Central memory CD8-positive, alpha-beta T cell (primary cell): ENCODE measurements at regions not wholly inside any gene's neighbourhood (a gene's known extent, or its start where the extent isn't known, plus 50 kb on each side); places are given as distances from the start of the nearest gene placed in this dataset.

ENCODE experiments used
- ATAC-seq: fragments of 150-1000 bp; cut with Tn5 transposase; replicated peaks from 2 replicates; pipeline ENCODE4 v1.10.0; 2022; ENCODE audit warnings: mild to moderate bottlenecking, moderate FRiP score, moderate number of reproducible peaks; ENCODE audit not compliant: poor library complexity, severe bottlenecking; ENCODE audit errors: extremely low read depth
- DNase-seq, 2 donors: peaks; one replicate each; pipeline ENCODE4 v3.0.0; 2021; ENCODE audit warnings: low spot score in 2 of 2
- H3K27ac Mint-ChIP-seq: one replicate; pipeline ENCODE4 v1.8.0; 2022; ENCODE audit warnings: low read depth, mild to moderate bottlenecking, moderate library complexity, mixed read lengths
- H3K27me3 Mint-ChIP-seq: one replicate; pipeline ENCODE4 v1.8.0; 2022; ENCODE audit warnings: mixed read lengths
- H3K36me3 Mint-ChIP-seq: one replicate; pipeline ENCODE4 v1.8.0; 2022; ENCODE audit warnings: mild to moderate bottlenecking, moderate library complexity, mixed read lengths; ENCODE audit not compliant: insufficient read depth
- H3K4me1 Mint-ChIP-seq: one replicate; pipeline ENCODE4 v1.8.0; 2022; ENCODE audit warnings: mixed read lengths
- H3K4me3 Mint-ChIP-seq: one replicate; pipeline ENCODE4 v1.8.0; 2022; ENCODE audit warnings: mild to moderate bottlenecking, moderate library complexity, mixed read lengths
- H3K9me3 Mint-ChIP-seq: one replicate; pipeline ENCODE4 v1.8.0; 2022; ENCODE audit warnings: mixed read lengths

- H3K4me3 Mint-ChIP-seq, result no peak overlapping the region
- ATAC-seq, result no peak
- H3K4me1 Mint-ChIP-seq, result no peaks in the 10 kb centered on the region
- no peak for DNase-seq
- H3K27me3 Mint-ChIP-seq, result no peaks in the 10 kb centered on the region
- H3K27ac Mint-ChIP-seq, result no peak overlapping the region
- no peaks in the 10 kb centered on the region for H3K36me3 Mint-ChIP-seq
- H3K9me3 Mint-ChIP-seq, result peaks cover 28% of the 10 kb centered on the region
Measured at GRCh38 chr14:25908277-25909044, 689.4 kb downstream of the NOVA1 start.

GRCh38 chr14:25904446-25904845 is 693.4 kb downstream of the NOVA1 start:
- Mint-ChIP-seq H3K27ac (no peak overlapping the region), H3K36me3 (no peaks in the 10 kb centered on the region), H3K27me3 (no peaks in the 10 kb centered on the region), H3K9me3 (peaks cover 30% of the 10 kb centered on the region), H3K4me3 (no peak overlapping the region), H3K4me1 (no peaks in the 10 kb centered on the region)
- ATAC-seq (no peak), DNase-seq (no peak)

- Mint-ChIP-seq H3K27me3 (no peaks in the 10 kb centered on the region), H3K27ac (no peak overlapping the region), H3K4me1 (no peaks in the 10 kb centered on the region), H3K36me3 (no peaks in the 10 kb centered on the region), H3K4me3 (no peak overlapping the region), H3K9me3 (peaks cover 10% of the 10 kb centered on the region)
- ATAC-seq (no peak), DNase-seq (no peak)
Measured at GRCh38 chr14:25899197-25899596, 698.6 kb downstream of the NOVA1 start.

GRCh38 chr14:25896777-25897176 is 701.1 kb downstream of the NOVA1 start:
- Mint-ChIP-seq H3K27me3 (no peaks in the 10 kb centered on the region), H3K9me3 (peaks cover 15% of the 10 kb centered on the region), H3K4me1 (no peaks in the 10 kb centered on the region), H3K27ac (no peak overlapping the region), H3K4me3 (no peak overlapping the region), H3K36me3 (no peaks in the 10 kb centered on the region)
- ATAC-seq (no peak), DNase-seq (no peak)

GRCh38 chr14:25895740-25896139 is 702.1 kb downstream of the NOVA1 start:
- no peak for ATAC-seq
- no peaks in the 10 kb centered on the region for H3K36me3 Mint-ChIP-seq
- no peak for DNase-seq
- no peaks in the 10 kb centered on the region for H3K4me1 Mint-ChIP-seq
- no peak overlapping the region for H3K27ac Mint-ChIP-seq
- H3K9me3 Mint-ChIP-seq, result peaks cover 13% of the 10 kb centered on the region
- no peak overlapping the region for H3K4me3 Mint-ChIP-seq
- no peaks in the 10 kb centered on the region for H3K27me3 Mint-ChIP-seq

GRCh38 chr14:25887251-25887878 is 710.5 kb downstream of the NOVA1 start:
- Mint-ChIP-seq H3K9me3 (peaks cover 29% of the 10 kb centered on the region), H3K27me3 (no peaks in the 10 kb centered on the region), H3K4me3 (no peak overlapping the region), H3K27ac (no peak overlapping the region), H3K4me1 (no peaks in the 10 kb centered on the region), H3K36me3 (no peaks in the 10 kb centered on the region)
- DNase-seq, result no peak
- no peak for ATAC-seq

GRCh38 chr14:25884657-25885056 is 713.2 kb downstream of the NOVA1 start:
- Mint-ChIP-seq H3K4me1 (no peaks in the 10 kb centered on the region), H3K4me3 (no peak overlapping the region), H3K27me3 (no peaks in the 10 kb centered on the region), H3K36me3 (no peaks in the 10 kb centered on the region), H3K9me3 (peaks cover 24% of the 10 kb centered on the region), H3K27ac (no peak overlapping the region)
- ATAC-seq (no peak), DNase-seq (no peak)

GRCh38 chr14:25882899-25883298 is 714.9 kb downstream of the NOVA1 start:
- Mint-ChIP-seq H3K27me3 (no peaks in the 10 kb centered on the region), H3K27ac (no peak overlapping the region), H3K4me3 (no peak overlapping the region), H3K36me3 (no peaks in the 10 kb centered on the region), H3K9me3 (peaks cover 24% of the 10 kb centered on the region), H3K4me1 (no peaks in the 10 kb centered on the region)
- no peak for DNase-seq
- no peak for ATAC-seq

- ATAC-seq (no peak), DNase-seq (no peak)
- Mint-ChIP-seq H3K9me3 (peaks cover 7% of the 10 kb centered on the region), H3K27me3 (no peaks in the 10 kb centered on the region), H3K4me3 (no peak overlapping the region), H3K4me1 (no peaks in the 10 kb centered on the region), H3K27ac (no peak overlapping the region), H3K36me3 (peaks cover 2% of the 10 kb centered on the region)
Measured at GRCh38 chr14:25875475-25875874, 722.4 kb downstream of the NOVA1 start.

- H3K9me3 Mint-ChIP-seq, result peaks cover 11% of the 10 kb centered on the region
Measured at GRCh38 chr14:25869854-25870253, 728.0 kb downstream of the NOVA1 start.

GRCh38 chr14:25868521-25869314 is 729.1 kb downstream of the NOVA1 start:
- ATAC-seq (no peak), DNase-seq (no peak)
- Mint-ChIP-seq H3K4me3 (no peak overlapping the region), H3K4me1 (no peaks in the 10 kb centered on the region), H3K36me3 (no peaks in the 10 kb centered on the region), H3K27me3 (no peaks in the 10 kb centered on the region), H3K27ac (no peak overlapping the region), H3K9me3 (peaks cover 17% of the 10 kb centered on the region)

More at GRCh38 chr14:25869854-25870253, 728.0 kb downstream of the NOVA1 start:
- peaks cover 2% of the 10 kb centered on the region for H3K36me3 Mint-ChIP-seq
- H3K4me3 Mint-ChIP-seq, result no peak overlapping the region
- no peak overlapping the region for H3K27ac Mint-ChIP-seq
- H3K4me1 Mint-ChIP-seq, result no peaks in the 10 kb centered on the region
- no peaks in the 10 kb centered on the region for H3K27me3 Mint-ChIP-seq
- DNase-seq (no peak), ATAC-seq (no peak)

- Mint-ChIP-seq H3K4me3 (no peak overlapping the region), H3K4me1 (no peaks in the 10 kb centered on the region), H3K36me3 (no peaks in the 10 kb centered on the region), H3K27me3 (no peaks in the 10 kb centered on the region), H3K27ac (no peak overlapping the region), H3K9me3 (peaks cover 15% of the 10 kb centered on the region)
- no peak for ATAC-seq
- no peak for DNase-seq
Measured at GRCh38 chr14:25861406-25861805, 736.4 kb downstream of the NOVA1 start.

GRCh38 chr14:25848601-25849000 is 749.2 kb downstream of the NOVA1 start:
- ATAC-seq (no peak), DNase-seq (no peak)
- Mint-ChIP-seq H3K27ac (no peak overlapping the region), H3K27me3 (no peaks in the 10 kb centered on the region), H3K4me3 (no peak overlapping the region), H3K9me3 (peaks cover 17% of the 10 kb centered on the region), H3K4me1 (no peaks in the 10 kb centered on the region), H3K36me3 (peaks cover 2% of the 10 kb centered on the region)
